Stimulated activated CD4-positive, alpha-beta T cell treated with anti-CD3 and anti-CD28 coated beads, TNF-alpha, amount 100 ng/mL, for 1 hour (primary cell): ENCODE measurements at regions not wholly inside any gene's neighbourhood (a gene's known extent, or its start where the extent isn't known, plus 50 kb on each side); places are given as distances from the start of the nearest gene placed in this dataset.

Experiments
- DNase-seq, 3 donors: peaks; one replicate each; pipeline ENCODE4 v3.0.0-alpha.2; 2020; ENCODE audit warnings: low read depth in 3 of 3, low spot score in 1 of 3

DNA sequence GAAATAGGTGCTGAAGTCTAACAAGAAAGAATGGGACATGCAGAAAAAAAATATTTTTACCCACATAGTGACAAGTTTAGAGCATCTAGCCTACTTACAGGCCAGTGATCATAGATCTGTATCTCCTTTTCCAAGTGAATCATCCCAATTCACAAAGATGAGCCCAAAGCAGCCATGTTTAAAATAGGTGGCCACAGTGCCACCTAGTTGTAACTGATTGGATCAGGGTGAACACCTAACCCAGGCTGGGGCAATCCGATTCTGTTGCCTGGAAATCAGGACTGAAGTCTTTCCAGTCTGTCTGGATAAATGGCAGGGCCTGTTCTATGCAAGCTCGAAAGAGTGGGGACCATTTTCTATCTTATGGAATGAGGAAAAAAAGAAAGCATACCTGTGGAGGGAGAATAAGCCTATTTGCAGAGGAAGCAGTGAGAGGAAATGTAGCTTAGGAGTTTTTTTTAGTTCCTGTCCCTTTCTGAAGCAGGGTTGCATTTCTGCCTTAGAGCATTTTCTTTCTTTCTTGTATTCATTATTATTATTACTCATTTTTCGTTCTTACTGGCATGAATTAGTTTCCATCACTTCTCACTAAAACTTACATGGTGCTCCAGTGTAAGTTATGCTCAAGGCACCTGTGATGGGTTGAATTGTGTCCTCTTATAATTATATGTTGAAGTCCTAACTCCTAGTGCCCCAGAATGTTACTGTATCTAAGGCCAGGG, 113.2 kb upstream of the RAG2 start:
- no peak for DNase-seq
